DND-41 (cell line): ENCODE measurements at regions not wholly inside any gene's neighbourhood (a gene's known extent, or its start where the extent isn't known, plus 50 kb on each side); places are given as distances from the start of the nearest gene placed in this dataset.

Experiments used
- CTCF ChIP-seq: IDR thresholded peaks from 2 replicates; pipeline ENCODE4 v1.5.1; 2012; ENCODE audit warnings: borderline replicate concordance, low read length, moderate library complexity, mild to moderate bottlenecking; ENCODE audit not compliant: poor library complexity, severe bottlenecking; ENCODE audit errors: extremely low read depth
- EZH2 ChIP-seq: IDR thresholded peaks from 3 replicates; pipeline ENCODE4 v1.6.1; 2012; ENCODE audit warnings: borderline replicate concordance, low read depth, mild to moderate bottlenecking, moderate library complexity, low read length, inconsistent platforms; ENCODE audit not compliant: severe bottlenecking

GRCh38 chr5:90093751-90094485 lies 315.6 kb downstream of the CETN3 start:
- TF ChIP-seq CTCF (no peak), EZH2 (no peak)
